Erythroblast (primary cell): ENCODE measurements at regions not wholly inside any gene's neighbourhood (a gene's known extent, or its start where the extent isn't known, plus 50 kb on each side); places are given as distances from the start of the nearest gene placed in this dataset.

Source experiments
- GATA1 ChIP-seq: IDR thresholded peaks from 2 replicates; pipeline ENCODE4 v1.6.1; 2011; ENCODE audit warnings: low read depth, mild to moderate bottlenecking, control low read depth, low read length, moderate library complexity
- POLR2A ChIP-seq: IDR thresholded peaks from 2 replicates; pipeline ENCODE4 v1.6.1; 2011; ENCODE audit warnings: mild to moderate bottlenecking, low read length

- no peak for TF ChIP-seq GATA1
- TF ChIP-seq POLR2A, result no peak
Observed at GRCh38 chr9:38335686-38336085, 56.8 kb upstream of the ALDH1B1 start.
